ENCODE measurements at regions not wholly inside any gene's neighbourhood (a gene's known extent, or its start where the extent isn't known, plus 50 kb on each side); places are given as distances from the start of the nearest gene placed in this dataset.

DNA sequence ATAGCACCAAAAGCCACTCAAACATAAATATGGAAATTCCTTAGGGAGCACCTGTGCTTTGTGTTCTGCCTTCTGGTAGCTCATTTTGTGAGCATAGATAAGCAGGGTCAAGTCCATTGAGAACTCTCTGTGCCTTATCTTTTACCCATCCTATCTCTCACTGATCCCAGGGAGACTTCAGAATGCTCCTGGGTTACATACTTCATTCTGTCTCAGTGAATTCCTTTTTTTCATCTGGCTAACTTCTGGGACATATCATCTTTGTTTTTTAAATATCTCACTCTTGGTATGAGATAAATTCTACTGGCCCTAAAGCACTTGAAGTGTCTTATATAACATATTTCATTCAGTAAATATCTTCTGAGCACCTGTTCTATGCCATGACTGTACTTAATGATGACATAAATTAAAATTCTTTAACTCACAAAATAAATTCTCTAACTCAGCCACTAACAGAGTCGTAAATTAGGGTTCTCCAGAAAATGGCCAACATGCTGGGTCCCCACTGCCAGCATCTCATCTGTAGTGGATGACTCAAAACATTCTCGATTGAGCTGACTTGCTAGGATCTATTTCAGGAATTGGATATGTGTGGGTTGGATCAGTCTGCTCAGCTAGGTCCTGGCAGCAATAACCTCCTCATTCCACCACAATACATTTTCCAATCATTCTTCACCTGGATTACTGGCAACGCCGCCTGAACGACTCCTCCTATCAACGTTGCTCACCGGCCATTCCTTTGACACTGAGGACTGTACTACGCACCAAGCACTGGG lies 170.2 kb downstream of the FOXO1 start:
- DNase-seq = no peak

- no peak for DNase-seq
These were observed 168.0 kb downstream of the FOXO1 start for GRCh38 chr13:40498461-40498860.

GRCh38 chr13:40502236-40502635 lies 164.2 kb downstream of the FOXO1 start:
- no peak for DNase-seq

DNA sequence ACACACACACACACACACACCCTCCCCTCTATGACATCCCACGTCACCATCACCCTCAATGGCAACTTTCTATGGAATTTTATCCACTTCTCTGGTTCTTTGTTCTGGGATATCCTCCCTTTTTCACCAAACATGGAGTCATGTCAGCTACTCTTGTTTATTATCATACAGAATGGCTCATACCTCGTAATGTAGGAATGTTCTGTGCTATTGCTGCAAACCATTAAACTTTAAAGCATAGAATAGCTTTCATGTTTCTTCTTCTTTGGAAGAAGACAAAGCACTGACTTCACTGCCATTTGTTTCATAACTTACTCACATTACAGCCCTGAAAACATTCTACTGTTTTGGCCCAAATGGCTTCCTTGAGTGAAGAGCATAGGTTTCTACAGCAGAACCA lies 163.4 kb downstream of the FOXO1 start:
- DNase-seq = no peak

DNA sequence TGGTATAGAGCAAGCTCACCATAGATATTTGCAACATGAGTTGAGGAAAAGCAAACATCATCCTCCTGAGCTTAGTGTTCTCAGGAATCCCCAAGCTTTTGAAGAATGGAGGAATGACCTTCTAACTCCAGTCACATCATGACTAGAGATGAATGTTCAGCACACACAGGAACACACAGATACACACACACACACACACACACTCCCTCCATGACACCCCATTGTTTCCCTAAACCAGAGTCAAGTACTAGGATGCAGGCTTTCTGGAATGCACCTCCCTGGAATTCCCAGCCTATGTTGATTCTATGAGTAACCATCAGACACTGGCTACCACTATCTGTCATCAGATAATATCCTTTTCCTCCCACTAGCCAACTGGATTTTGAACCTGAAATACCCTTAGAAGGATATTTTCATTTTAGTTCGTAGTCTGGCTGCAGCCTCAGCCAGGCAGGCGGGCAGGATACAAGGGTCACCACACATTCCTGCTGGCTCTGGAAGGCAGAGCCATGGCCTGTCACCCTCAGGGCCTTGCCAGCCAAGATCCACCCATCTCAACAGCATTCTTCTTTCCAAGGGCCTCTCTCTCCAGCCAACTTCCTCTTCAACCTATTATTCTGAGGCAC lies 162.4 kb downstream of the FOXO1 start:
- no peak for DNase-seq

- no peak for DNase-seq
These were observed 161.8 kb downstream of the FOXO1 start for GRCh38 chr13:40504641-40505040.

DNA sequence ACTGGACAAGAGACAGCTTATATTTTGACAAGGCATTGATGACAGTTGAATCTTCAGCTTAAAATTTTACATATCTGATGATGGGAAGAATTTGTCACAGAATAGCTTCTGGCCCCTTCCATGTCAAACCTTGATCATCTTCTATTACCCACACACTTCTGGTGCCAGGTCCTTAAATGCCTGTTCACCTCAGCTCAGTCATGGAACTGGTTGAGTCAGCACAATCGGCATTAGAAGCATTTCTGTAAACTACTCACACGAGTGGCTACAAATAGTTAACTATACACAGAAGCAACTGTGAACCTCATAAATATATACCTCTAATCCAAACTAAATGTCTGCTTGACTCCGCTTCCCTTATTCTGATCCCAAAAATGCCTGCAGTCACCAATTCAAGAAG lies 161.2 kb downstream of the FOXO1 start:
- no peak for DNase-seq

All from hematopoietic multipotent progenitor cell treated with erythropoietin and hydrocortisone succinate and interleukin-3 and kit ligand, for 8 days (in vitro differentiated cells).